NCI-H446 (cell line): ENCODE measurements at regions not wholly inside any gene's neighbourhood (a gene's known extent, or its start where the extent isn't known, plus 50 kb on each side); places are given as distances from the start of the nearest gene placed in this dataset.
"Not testable (repeated sequence)": the region's sequence is repeated elsewhere in the genome, so short reads cannot be mapped to it uniquely, and the experiment has no call there.

ENCODE experiments used
- DNase-seq, 2 experiments: peaks; one replicate each; lab custom pipeline; 2025; lab: John Stamatoyannopoulos, UW

DNA sequence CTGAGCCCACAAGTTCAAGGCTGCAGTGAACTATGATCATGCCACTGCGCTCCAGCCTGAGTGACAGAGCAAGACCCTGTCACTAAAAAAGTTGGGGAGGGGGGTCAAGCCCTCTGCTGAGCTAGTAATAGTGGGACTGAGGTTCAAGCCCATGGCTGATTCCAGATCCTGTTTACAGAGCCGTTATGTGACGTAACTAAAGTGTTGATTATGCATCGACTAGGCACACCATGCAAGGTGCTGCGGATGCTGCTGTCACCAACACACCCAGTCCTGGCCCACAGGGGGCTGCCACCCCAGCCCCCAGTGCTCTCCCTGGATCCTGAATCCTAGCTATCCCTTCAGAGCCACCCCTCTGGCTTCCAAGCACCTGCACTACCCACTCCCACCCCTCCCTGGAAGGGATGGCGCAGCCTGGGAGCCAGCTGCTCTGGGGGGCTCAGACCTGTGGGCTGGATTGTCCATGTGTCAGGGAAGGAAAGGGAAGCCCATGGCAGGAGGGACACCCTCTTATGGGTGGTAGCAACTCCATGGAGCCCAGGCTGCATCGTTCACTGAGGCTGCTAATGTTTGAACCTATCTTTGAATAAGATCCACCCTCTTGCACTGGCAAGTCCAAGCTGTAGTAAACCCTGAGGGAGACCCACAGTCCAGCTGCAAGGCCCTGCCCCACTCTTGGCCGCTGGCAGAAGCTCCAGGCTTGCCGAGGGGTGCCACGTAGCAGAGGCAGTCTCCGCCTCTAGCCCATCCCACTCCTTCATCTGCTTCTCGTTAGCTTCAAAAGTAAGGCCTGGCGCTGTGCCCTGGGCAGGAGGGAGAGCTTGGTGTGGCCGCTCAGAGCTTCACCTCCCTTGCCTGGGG, 95.0 kb downstream of the SNX5 start:
- peak; percentile 90 to 92 for DNase-seq

DNA sequence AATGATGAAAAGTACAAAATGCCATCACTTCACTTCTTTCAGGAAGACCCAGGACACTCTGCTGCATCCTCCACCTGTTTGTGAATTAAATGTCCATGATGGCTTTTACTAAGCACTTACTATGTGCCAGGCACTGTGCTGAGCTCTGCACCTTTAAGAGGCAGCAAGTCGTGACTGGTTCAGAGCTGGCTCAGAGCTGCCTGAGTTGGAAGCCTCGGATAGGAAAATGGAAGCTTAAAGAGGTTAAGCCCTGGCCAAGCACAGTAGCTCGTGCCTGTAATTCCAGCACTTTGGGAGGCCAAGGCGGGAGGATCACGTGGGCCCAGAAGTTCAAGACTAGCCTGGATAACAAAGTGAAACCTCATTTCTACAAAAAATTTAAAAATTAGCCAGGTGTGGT, 95.6 kb downstream of the SNX5 start:
- no peak for DNase-seq

DNA sequence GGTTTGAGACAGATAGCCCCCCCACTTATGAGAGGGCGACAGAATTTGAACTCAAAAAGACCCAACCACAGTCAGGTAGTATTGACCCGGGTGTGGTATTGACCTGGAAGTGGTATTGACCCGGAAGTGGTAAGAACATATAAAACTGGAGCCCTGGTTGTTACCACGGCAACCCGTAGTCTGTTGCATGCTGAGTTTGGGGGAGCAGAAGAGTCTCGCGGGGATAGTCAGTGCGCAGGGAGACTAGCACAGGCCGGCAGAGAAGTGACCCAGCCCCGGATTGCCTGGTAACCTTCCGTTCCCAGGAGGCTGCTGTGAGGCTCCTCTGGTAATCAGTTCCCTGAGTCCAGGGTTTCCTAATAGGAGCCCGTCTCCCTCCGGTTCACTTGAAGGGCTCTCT, 96.2 kb downstream of the SNX5 start:
- DNase-seq = no peak

DNA sequence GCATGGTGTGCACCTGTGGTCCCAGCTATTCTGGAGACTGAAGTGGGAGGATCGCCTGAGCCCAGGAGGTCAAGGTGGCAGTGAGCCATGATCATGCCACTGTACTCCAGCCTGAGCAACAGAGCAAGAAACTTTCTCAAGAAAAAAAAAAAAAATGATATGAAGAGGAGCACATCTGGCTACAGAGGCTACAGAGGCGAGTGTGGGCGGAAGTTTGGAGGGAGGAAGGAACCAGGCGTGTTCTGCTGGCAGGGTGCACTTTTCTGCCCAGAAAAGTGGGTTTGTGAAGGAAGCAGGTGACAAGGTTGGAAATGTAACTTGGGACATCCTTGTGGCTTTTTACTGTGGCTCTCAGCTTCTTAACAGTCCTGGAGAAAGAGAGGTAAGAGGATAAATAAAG, 96.7 kb downstream of the SNX5 start:
- DNase-seq = no peak

DNA sequence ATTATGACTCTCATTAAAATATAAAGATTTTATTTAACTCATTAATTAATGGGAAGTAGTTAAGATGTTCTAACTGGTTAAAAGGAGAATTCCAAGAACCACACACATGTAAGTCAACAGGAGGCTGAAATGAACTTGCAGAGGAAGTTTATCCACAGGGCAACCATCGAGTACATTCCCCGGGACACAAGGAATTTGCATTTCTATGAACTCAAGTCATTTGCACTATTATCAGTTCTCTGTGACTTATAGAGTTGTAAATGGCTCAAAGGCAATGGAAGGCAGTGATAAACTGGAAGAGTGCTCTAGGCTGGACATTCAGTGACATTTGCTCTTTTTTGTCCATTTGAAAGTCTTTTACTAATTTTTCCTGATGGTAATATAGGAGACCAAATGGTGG, 97.4 kb downstream of the SNX5 start:
- DNase-seq = no peak

DNA sequence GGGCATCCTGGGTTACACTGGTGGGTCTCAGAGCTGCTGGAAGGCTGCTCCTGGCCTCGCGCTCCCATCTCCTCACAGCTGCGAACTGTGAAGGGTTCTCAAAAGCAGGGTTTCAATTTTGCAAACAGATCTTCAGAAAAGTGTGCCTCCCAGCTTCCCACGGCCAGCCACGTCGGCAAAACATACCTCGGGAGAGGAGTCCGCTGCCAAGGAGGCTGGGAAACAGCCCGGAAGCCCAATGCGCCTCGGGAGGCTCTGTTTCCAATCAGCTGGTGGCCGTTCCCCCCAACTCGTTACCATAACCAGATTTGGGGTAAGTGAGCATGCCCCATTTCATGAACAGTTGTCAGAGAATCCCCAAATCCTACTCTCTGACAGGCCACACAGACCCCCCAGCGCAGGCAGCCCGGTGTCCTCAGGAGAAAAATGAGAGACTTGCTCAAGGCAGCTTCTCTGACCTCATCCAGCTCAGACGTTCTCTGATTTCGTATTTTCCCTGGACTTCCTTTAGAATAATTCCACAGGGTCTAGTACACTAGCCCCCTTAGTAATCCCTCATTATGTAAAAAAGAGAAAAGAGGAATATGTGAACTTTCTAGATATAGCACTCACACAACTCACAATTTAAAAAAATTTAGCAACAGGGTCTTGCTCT, 98.4 kb downstream of the SNX5 start:
- DNase-seq = no peak

DNA sequence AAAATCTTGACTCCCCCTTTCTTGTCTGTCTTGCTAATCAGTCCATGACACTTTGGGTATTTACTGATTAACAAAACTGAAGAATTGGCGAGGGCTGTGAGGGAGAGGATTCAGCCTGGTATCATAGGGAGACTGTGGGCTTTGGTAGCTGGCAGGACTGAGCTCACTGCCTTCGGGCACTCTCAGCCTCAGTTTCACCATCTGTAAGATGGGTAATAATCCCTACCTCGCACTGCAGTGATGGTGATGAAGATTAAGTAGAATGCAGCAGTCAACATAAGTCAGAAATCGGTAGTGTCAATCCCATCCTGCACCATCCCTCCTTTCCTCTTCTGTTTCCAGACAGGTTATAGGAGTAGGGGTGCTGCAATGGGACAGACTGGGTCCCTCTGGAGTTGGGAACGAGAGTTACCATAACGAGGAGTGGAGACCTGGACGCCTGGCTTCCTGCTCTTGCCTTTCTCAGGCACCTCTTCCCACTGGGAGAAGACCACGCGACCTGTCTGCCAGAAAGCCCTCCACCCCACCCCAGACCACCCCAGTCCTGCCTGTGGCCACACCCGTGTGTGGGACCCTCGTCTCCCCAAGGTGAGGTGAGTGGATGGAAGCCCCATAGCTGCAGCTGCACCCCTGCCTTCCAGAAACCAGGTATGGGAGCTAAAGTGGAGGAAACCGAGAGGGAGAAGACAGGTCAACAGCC, 99.1 kb downstream of the SNX5 start:
- no peak for DNase-seq

DNA sequence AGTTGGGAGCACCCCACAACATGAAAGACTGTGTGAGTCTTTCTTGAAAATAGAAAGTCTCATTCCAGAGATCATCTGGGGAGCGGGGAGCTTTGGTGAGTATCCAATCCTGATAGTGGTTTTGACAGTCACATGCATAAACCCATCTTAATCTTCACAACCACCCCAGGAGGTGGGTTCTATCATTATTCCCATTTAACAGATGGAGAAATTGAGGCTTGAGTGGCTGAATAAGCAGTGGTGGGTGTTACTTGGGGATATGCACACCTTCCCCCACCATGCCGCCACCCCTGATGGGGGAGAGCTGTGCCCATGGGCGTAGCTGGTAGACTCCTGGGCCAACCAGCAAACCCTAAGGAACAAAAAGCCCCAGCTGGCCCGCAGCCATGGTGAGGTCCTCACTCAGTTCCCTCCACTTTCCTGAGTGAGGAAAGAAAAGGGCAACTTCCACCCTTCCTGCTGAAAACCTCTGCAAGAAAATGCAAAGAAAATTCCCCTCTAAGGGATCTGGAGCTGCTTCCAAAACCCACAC, 99.8 kb downstream of the SNX5 start:
- no peak for DNase-seq

DNA sequence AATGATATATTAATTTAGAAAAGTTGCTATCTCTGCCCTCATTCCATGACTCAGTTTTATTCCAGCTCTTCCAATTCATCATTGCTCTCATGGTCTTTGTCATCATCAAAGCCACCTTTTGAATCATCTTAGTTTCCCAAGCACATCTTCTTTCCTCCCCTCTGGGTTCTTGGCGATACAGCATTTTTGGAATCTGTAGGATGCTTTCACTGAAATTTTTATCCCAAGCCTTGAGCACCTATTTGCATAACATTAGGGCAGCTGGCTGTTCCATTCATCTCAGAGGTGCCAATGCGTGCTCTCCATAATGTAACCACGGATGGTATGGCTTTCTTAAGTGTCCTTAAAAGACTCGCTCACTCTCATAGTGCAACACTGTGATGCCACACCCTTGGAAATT, 100.4 kb downstream of the SNX5 start:
- no peak for DNase-seq

DNA sequence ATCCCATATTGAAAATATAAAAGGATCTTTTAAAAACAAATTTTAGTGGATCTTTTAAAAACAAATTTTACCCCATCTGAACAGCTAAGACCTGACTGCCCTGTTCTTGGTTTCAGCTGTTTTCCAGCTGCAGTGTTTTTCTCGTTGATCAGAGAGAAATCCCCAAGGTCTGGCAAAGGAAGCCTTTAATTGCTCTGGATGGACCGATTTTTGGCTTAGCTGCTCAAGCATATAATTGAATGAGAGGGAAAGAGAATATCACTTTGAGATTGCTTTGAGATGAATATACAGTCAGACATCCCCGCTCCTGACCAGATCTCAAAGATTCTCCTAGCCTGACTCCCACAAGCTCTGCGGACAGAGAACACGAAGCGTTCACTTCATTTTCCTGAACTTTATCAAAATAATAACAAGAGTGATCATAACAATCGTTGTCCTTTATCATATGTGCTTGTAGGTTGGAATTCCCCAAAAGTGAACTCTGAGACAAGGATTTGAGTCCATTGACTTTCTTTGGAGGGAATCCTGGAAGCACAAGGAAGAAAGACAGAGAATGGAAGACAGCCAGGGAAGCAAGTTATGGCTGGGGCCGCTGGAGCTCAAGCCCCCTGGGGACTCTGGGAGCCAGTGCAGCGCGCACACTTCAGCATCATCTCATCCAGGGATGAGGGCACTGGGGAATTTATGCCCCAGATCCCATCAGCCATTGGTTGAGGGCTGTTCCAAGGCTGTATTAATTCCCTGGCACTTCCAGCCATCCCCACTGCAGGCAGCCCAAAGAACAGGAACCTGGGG, 101.3 kb downstream of the SNX5 start:
- no peak for DNase-seq

DNA sequence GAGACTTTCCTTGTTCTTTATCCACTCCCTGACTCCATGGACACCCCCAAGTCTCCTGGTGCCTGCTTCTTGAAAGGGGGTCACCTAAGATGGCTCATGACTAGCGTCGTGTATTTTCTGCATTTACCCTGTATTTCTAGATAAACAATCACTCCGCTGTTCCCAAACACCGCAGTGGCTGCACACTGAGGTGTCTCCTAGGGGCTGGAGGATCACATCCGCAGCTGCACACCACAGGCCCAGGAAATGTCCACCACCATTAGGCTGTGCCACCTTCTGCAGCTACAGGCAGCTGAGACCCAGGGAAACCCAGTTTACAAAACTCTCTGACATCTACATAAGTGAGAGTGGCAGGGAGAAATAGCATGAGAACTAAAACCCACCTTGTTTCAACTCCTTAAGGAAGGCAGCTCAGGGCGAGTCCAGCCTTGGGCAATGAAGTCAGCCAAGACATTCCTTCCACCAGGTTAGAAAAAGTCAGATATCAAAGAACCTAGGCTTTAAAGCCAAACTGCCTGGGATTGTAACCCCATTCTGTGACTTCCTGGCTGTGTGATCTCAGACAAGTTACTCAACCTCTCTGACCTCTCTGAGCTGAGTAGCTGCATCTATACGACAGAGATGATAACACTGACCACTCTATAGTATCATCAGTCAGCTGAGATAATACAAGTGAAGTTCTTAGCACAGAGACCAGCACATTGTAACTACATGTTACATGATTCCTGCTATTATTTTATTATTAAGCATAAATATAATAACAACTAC, 102.2 kb downstream of the SNX5 start:
- DNase-seq = no peak

DNA sequence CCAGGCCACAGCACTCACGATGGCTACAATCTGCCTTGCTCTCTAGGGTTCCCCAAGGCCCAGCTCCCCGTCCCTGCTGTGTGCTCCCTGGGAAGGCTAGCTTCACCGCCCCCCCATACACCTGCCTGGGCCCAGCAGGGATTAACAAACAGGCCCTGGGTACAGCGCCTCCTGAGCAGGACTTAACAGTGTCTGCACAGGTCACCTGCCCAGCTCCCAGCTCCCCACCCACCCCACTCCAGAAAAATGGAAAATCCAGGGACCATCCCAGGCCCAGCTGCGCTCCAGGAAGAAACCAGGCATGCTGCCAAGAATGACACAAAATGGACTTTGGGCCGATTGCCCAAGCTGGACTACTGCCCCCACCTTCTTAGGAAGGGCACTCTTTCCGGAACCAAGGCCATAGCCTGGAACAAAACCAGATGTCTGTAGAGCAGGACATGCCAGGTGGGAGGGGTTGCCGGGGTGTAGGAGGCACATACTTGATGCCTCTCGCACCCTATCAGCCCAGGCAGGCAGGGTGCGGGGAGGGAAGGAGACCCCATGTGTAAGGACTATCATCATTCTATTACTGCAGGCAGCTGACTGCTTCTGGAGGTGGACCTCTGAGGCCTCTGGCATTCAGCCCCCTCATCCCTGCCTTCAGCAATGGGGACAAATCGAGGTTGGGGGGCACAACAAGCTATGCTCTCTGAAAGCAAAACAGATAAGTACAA, 104.9 kb downstream of the SNX5 start:
- no peak for DNase-seq

DNA sequence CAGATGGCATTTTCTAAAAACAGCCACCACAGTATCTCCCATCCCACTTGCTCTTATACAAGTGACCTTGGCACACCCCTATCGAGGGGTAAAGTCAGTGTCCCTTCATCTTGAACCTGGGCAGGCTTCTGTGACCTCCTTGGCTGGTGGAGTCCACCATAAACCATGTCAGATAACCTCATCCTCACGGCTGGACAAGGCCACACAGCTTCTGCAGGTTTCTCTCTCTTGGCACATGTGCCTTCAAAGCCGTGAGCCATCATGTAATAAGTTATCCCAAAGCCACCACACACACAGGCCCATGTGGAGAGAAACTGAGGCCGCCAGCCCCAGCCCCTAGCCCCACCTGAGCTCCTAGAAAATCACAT, 105.4 kb downstream of the SNX5 start:
- DNase-seq = no peak

DNA sequence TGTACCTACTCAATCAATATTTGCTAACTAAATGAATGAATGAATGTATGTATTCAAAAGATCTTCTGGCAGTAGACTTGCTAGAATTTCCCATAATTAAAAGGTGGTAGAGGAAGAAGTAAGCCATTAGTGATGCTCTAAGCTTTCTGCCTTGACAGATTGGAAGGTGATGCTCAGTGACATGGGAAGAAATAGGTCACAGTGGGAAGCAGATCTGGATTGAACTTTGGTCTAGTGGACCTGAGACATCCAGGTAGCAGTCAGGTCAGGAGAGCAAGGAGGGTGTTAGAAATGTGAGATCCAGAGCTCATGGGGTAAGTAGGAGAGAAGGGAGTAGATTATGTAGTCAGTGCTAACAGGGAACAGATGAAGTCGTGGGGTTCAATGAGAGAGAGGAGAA, 106.4 kb downstream of the SNX5 start:
- no peak for DNase-seq

DNA sequence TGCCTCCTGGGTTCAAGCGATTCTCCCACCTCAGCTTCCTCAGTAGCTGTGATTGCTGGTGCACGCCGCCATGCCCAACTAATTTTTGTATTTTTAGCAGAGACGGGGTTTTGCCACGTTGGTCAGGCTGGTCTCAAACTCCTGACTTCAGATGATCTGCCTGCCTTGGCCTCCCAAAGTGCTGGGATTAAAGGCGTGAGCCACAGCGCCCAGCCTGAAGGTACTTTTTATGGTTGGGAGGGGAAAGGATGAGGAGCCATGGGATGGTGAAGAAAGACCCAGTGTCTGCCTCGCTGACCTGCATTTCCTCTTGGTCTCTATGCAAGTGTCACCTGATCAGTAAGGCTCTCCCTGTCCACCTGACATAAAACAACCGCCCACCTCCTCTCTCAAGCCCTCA, 107.0 kb downstream of the SNX5 start:
- not testable (repeated sequence) for DNase-seq

DNA sequence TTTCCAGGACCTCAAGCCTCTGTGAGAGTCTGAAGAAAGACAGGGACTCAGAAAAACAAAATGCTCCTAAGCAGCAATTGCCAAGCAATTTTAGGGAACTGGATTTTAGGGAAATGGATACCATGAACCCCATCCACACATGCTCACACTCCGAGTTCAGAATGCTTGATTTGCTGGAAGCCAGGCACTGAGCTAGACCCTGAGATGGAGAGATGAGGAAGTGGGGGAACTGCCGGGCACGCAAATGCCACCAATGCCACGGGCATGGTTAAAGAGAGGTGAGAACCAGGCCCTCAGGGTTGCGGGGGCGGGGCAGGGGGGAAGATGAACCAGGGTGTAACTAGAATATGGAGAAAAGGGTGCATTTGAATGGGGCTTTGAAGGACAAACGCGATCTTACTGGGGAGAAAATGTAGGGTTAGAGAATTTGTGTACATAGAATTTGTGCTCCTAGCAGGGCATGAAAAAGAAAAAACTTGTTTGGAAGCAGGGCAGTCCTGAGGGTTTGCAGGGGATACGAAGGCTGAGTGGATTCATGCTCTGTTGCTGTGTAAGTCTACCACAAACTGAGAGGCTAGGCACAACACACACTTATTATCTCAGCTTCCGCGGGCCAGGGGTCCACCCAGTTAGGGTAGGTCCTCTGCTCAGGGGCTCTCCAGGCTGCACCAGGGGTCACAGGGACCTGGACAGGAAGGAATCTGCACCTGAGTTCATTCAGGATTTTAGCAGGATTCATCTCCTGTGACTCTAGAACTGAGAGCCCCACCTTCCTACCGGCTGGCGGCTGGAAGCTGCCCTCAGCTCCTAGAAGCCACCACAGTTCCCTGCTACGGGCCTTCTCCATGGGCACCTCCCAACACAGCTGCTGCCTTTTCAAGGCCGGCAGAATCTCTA, 108.0 kb downstream of the SNX5 start:
- no peak for DNase-seq

DNA sequence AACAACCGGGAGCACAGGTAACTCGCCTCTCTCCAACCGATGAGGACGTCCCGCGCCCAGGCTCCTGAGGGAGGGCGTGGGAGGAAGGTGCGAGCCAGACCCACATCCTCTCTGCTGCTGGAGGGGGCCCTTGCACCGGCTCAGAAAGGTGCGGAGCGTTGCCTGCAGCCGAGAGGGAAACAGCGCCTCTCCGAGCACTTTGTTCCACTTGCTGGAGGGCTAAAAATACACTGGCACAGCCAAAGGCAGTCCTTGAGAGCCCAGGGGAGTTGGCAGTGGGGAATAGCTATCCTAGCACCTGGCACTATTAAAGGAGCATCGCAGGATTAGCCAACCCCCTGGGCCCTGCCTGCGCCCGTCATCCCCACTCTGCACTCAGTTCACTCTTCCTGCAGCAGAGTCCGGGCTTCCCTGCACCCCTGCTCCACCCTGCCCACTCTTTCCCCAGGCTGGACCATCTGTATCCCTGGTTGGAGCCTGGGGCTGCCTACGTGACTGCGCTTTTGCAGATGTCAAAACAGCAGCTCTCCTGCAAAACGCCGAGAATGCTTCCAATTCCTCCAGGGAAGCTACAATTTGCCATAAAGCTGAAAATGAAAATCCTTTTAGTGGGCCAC, 108.9 kb downstream of the SNX5 start:
- DNase-seq = no peak

DNA sequence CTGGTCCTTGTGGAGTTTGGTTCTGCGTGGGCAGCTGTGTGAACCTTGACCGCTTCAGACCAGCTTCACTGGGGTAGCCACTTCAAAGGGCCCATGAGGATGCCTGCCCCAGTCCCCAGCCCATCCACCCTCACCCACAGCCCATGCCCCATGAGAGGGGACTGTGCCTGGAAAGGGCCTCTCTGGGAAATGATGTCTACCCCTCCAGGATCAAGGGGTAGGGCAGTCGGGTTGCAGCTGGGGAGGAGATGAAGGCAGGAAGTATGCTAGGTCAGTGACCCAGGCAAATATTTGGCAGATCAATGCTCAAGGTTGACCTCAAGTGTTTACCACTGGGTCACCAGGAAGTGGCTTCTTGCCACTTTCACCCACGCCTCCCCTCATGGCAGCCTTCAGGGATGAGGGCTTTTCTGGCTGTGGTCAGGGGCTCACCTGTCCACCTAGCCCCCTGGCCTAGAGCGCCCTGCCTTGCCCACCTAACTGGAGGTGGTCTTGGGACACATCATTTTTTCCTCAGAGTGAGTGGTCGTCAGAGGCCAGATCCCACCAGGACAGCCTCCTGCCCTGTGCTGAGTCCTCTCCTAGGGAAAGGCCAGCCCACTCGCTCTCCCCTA, 109.5 kb downstream of the SNX5 start:
- DNase-seq = no peak
